ENCODE measurements at regions not wholly inside any gene's neighbourhood (a gene's known extent, or its start where the extent isn't known, plus 50 kb on each side); places are given as distances from the start of the nearest gene placed in this dataset.
"Not testable (repeated sequence)": the region's sequence is repeated elsewhere in the genome, so short reads cannot be mapped to it uniquely, and the experiment has no call there.

GRCh38 chr14:89065879-89066278 is 241.4 kb downstream of the TTC8 start:
- DNase-seq: no peak

- no peak for DNase-seq
Measured at GRCh38 chr14:89067293-89067972, 243.0 kb downstream of the TTC8 start.

- no peak for DNase-seq
Measured at GRCh38 chr14:89078021-89078795, 253.8 kb downstream of the TTC8 start.

GRCh38 chr14:89085231-89085731 is 260.8 kb downstream of the TTC8 start:
- DNase-seq: no peak

- no peak for DNase-seq
Measured at GRCh38 chr14:89085737-89086382, 261.4 kb downstream of the TTC8 start.

- DNase-seq: no peak
Measured at GRCh38 chr14:89088530-89088929, 264.1 kb downstream of the TTC8 start.

- no peak for DNase-seq
Measured at GRCh38 chr14:89089330-89089729, 264.9 kb downstream of the TTC8 start.

GRCh38 chr14:89091781-89092180 is 267.3 kb downstream of the TTC8 start:
- no peak for DNase-seq

GRCh38 chr14:89093083-89093730 is 268.8 kb downstream of the TTC8 start:
- no peak for DNase-seq

- no peak for DNase-seq
Measured at GRCh38 chr14:89095036-89095435, 270.6 kb downstream of the TTC8 start.

GRCh38 chr14:89096946-89097345 is 272.5 kb downstream of the TTC8 start:
- no peak for DNase-seq

GRCh38 chr14:89098254-89098653 is 273.8 kb downstream of the TTC8 start:
- no peak for DNase-seq

- not testable (repeated sequence) for DNase-seq
Measured at GRCh38 chr14:89104171-89104817, 279.8 kb downstream of the TTC8 start.

- DNase-seq: not testable (repeated sequence)
Measured at GRCh38 chr14:89104861-89105260, 280.4 kb downstream of the TTC8 start.

Data from left kidney (tissue), 1 donor.